B cell (primary cell): ENCODE measurements at regions not wholly inside any gene's neighbourhood (a gene's known extent, or its start where the extent isn't known, plus 50 kb on each side); places are given as distances from the start of the nearest gene placed in this dataset.

ENCODE experiments used
- ATAC-seq: fragments of 200-7000 bp; cut with Tn5 transposase; one replicate; pipeline ENCODE4 v1.10.0; 2021; ENCODE audit warnings: low read depth, mild to moderate bottlenecking, moderate number of reproducible peaks, moderate library complexity
- CTCF ChIA-PET: fragments of 350-600 bp; sonication (Branson Sonifier 250); formaldehyde crosslinking; loops from one replicate; lab custom pipeline; 2021; ENCODE audit warnings: antibody characterized with exemption, inconsistent platforms; lab: Charles Lee
- POLR2A ChIA-PET: fragments of 350-600 bp; sonication (Branson Sonifier 250); formaldehyde crosslinking; loops from one replicate; lab custom pipeline; 2021; ENCODE audit warnings: antibody characterized with exemption; lab: Charles Lee
- DNase-seq: peaks from one replicate; pipeline ENCODE4 v3.0.0; 2013
- H2AFZ ChIP-seq: 2 replicates; pipeline ENCODE4 v1.6.1; 2012; ENCODE audit warnings: mild to moderate bottlenecking, low read depth, low read length; ENCODE audit not compliant: insufficient read depth, poor library complexity, severe bottlenecking
- H3K27ac ChIP-seq, 2 donors: 1 replicate in 1 of 2; 2 replicates in 1 of 2; pipeline ENCODE4 v1.5.1; 2012 to 2013; ENCODE audit warnings: low read length in 2 of 2, mild to moderate bottlenecking in 2 of 2, moderate library complexity in 1 of 2
- H3K27me3 ChIP-seq, 4 experiments: fragments of 200-600 bp in 1 of 4; sonication (generic) in 1 of 4; replicated peaks in 1 of 4; 1 replicate in 2 of 4; 2 replicates in 2 of 4; pipeline versions ENCODE4 v1.6.1 to v1.7.0; 2013 to 2016; ENCODE audit warnings: low read length in 3 of 4, mild to moderate bottlenecking in 2 of 4, mixed read lengths in 1 of 4, moderate library complexity in 1 of 4; ENCODE audit not compliant: insufficient read depth in 4 of 4, control insufficient read depth in 3 of 4; ENCODE audit errors: control extremely low read depth in 1 of 4
- H3K36me3 ChIP-seq, 2 experiments: replicated peaks in 1 of 2; 1 replicate in 1 of 2; 2 replicates in 1 of 2; pipeline versions ENCODE4 v1.6.1 to v1.7.1; 2013; ENCODE audit warnings: low read length in 1 of 2; ENCODE audit not compliant: insufficient read depth in 2 of 2, control insufficient read depth in 1 of 2; ENCODE audit errors: control extremely low read depth in 1 of 2, extremely low read depth in 1 of 2
- H3K4me1 ChIP-seq, 2 donors: fragments of 200-600 bp in 1 of 2; sonication (generic) in 1 of 2; 1 replicate in 1 of 2; 2 replicates in 1 of 2; pipeline versions ENCODE4 v1.5.1 to v1.6.1; 2013 to 2017; ENCODE audit warnings: low read length in 2 of 2; ENCODE audit not compliant: control insufficient read depth in 2 of 2, insufficient read depth in 2 of 2
- H3K4me2 ChIP-seq: replicated peaks from 2 replicates; pipeline ENCODE3; 2012; ENCODE audit warnings: mild to moderate bottlenecking, low read depth, low read length; ENCODE audit not compliant: poor library complexity, severe bottlenecking
- H3K4me3 ChIP-seq, 5 experiments: fragments of 200-600 bp in 1 of 5; sonication (generic) in 1 of 5; 1 replicate in 3 of 5; 2 replicates in 2 of 5; pipeline versions ENCODE4 v1.5.1 to v1.7.0; 2011 to 2016; ENCODE audit warnings: low read length in 4 of 5, mild to moderate bottlenecking in 4 of 5, low read depth in 2 of 5, control low read depth in 1 of 5, moderate library complexity in 1 of 5; ENCODE audit not compliant: insufficient read depth in 1 of 5; ENCODE audit errors: control extremely low read depth in 1 of 5, extremely low read depth in 1 of 5
- H3K79me2 ChIP-seq: fragments of 200-600 bp; sonication (generic); one replicate; pipeline ENCODE4 v1.6.0; 2016; ENCODE audit warnings: low read length; ENCODE audit not compliant: control insufficient read depth, insufficient read depth
- H3K9ac ChIP-seq: fragments of 200-600 bp; sonication (generic); 2 replicates; pipeline ENCODE4 v1.6.1; 2017; ENCODE audit warnings: mild to moderate bottlenecking, low read length, moderate library complexity
- H3K9me3 ChIP-seq, 3 donors: one replicate each; pipeline versions ENCODE4 v1.6.1 to v1.7.1; 2013; ENCODE audit warnings: low read length in 2 of 3; ENCODE audit not compliant: control insufficient read depth in 2 of 3, insufficient read depth in 1 of 3; ENCODE audit errors: control extremely low read depth in 1 of 3
- H4K20me1 ChIP-seq: 2 replicates; pipeline ENCODE4 v1.6.0; 2012; ENCODE audit warnings: mild to moderate bottlenecking, low read length; ENCODE audit not compliant: insufficient read depth, control insufficient read depth, poor library complexity, severe bottlenecking
- H3K27ac Mint-ChIP-seq: one replicate; pipeline ENCODE4 v1.8.0; 2021; ENCODE audit warnings: mixed read lengths
- H3K27me3 Mint-ChIP-seq: one replicate; pipeline ENCODE4 v1.8.0; 2021; ENCODE audit warnings: mixed read lengths
- H3K4me1 Mint-ChIP-seq: one replicate; pipeline ENCODE4 v1.8.0; 2021; ENCODE audit warnings: mixed read lengths
- H3K4me3 Mint-ChIP-seq: one replicate; pipeline ENCODE4 v1.8.0; 2021; ENCODE audit warnings: mixed read lengths
- H3K9me3 Mint-ChIP-seq: one replicate; pipeline ENCODE4 v1.8.0; 2022; ENCODE audit warnings: mixed read lengths; ENCODE audit not compliant: insufficient read depth
- EZH2 ChIP-seq: IDR thresholded peaks from 2 replicates; pipeline ENCODE4 v1.6.1; 2012; ENCODE audit warnings: borderline replicate concordance, low read depth, mild to moderate bottlenecking, moderate library complexity, low read length; ENCODE audit not compliant: insufficient read depth, poor library complexity, severe bottlenecking
- WGBS: methylation state at CpG from one replicate; pipeline ENCODE4 v1.1.5; 2013; ENCODE audit warnings: missing lambda C conversion rate; ENCODE audit not compliant: insufficient coverage; 5-methylcytosine and 5-hydroxymethylcytosine counted together
- intact Hi-C: fragments of 100-400 bp; cut with micrococcal nuclease; formaldehyde crosslinking; loops from one replicate; pipeline ENCODE4 v1.10.0; 2022
- TF ChIP-seq, protein P1 (sequence below): fragments of 200-600 bp; IDR thresholded peaks from one replicate; pipeline ENCODE4 v1.8.0; 2022; ENCODE audit warnings: antibody characterized with exemption, mild to moderate bottlenecking

DNA sequence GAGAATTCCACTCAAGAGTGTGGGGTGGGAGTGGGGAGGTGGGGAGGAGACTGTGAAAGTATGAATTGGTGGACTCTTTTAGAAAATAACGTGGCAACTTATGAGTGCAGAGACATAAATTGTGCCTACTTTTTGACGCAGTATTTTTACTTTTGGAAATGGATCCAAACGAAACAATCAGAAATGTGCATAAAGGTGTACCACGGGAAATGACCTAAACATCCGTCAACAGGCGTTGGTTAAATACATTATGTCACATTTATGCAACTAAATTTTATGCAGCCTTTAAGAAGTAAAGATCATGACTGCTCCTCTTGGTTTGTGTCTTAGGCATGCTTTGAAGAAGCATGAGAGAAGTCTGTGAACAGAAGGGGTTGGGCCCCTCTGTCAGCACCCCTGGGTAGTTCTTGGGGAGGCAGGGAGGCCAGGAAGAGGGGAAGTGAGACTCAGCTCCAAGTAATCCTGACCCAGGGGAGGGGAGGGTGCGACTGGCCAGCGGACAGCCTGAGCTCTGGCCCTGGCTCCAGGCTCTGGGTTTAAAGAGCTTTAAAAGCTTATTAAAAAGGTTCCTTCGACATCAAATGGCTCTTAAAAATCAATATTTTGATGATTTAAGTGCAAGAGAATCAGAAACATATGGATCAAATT is 126.4 kb upstream of the HAAO start:
- Histone ChIP-seq H4K20me1 (no peaks in the 10 kb centered on the region), H3K9me3 (no peaks in the 10 kb centered on the region), H3K27me3 (no peaks in the 10 kb centered on the region), H3K4me1 (no peaks in the 10 kb centered on the region), H3K36me3 (no peaks in the 10 kb centered on the region), H3K9ac (no peak overlapping the region), H3K4me2 (no peak overlapping the region), H3K79me2 (no peaks in the 10 kb centered on the region), H3K27ac (no peak overlapping the region), H3K4me3 (no peak overlapping the region), H2AFZ (no peak overlapping the region)
- intact Hi-C loops = no loop called here
- Mint-ChIP-seq H3K4me3 (no peak overlapping the region), H3K27ac (no peak overlapping the region), H3K9me3 (no peaks in the 10 kb centered on the region), H3K4me1 (no peaks in the 10 kb centered on the region), H3K27me3 (peaks cover 18% of the 10 kb centered on the region)
- DNase-seq (no peak), ATAC-seq (no peak)
- ChIA-PET POLR2A (no interaction called here), CTCF (no interaction called here)
- WGBS = 96% methylated on average over 4 of the region's 9 CpGs
- TF ChIP-seq EZH2 = no peak
- TF ChIP-seq, protein P1, sequence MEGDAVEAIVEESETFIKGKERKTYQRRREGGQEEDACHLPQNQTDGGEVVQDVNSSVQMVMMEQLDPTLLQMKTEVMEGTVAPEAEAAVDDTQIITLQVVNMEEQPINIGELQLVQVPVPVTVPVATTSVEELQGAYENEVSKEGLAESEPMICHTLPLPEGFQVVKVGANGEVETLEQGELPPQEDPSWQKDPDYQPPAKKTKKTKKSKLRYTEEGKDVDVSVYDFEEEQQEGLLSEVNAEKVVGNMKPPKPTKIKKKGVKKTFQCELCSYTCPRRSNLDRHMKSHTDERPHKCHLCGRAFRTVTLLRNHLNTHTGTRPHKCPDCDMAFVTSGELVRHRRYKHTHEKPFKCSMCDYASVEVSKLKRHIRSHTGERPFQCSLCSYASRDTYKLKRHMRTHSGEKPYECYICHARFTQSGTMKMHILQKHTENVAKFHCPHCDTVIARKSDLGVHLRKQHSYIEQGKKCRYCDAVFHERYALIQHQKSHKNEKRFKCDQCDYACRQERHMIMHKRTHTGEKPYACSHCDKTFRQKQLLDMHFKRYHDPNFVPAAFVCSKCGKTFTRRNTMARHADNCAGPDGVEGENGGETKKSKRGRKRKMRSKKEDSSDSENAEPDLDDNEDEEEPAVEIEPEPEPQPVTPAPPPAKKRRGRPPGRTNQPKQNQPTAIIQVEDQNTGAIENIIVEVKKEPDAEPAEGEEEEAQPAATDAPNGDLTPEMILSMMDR = no peak

DNA sequence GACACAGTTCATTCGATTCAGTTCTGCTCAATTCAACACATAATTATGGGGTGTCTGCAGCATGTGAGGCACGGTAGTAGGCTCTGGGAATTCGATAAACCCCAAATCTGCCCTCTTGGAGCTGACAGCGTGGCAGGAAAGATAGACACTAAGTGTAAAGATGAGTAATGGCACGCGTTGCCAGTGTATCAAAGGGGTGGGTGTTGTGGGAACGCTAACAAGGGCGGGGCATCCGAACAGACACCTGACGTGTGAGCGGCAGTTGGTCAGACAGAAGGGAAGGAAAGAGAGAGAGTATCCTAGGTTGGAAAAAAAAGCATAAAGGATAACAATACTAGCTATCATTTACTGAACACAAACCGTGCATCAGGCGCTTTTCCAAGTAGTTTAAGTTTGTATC is 125.7 kb upstream of the HAAO start:
- Mint-ChIP-seq H3K27ac (no peak overlapping the region), H3K4me1 (peaks cover 4% of the 10 kb centered on the region), H3K4me3 (no peak overlapping the region), H3K9me3 (no peaks in the 10 kb centered on the region), H3K27me3 (peaks cover 18% of the 10 kb centered on the region)
- no peaks in the 10 kb centered on the region for H3K36me3 ChIP-seq
- ATAC-seq = no peak
- H4K20me1 ChIP-seq = no peaks in the 10 kb centered on the region
- no peaks in the 10 kb centered on the region for H3K9me3 ChIP-seq
- no peaks in the 10 kb centered on the region for H3K27me3 ChIP-seq
- TF ChIP-seq, protein P1 = no peak
- TF ChIP-seq EZH2 = no peak
- no peaks in the 10 kb centered on the region for H3K79me2 ChIP-seq
- H3K4me2 ChIP-seq = no peak overlapping the region
- no peaks in the 10 kb centered on the region for H3K4me1 ChIP-seq
- H3K9ac ChIP-seq = no peak overlapping the region
- no CpG with 5 or more reads among the region's 13 CpGs for WGBS
- H3K4me3 ChIP-seq = no peak overlapping the region
- DNase-seq = no peak
- ChIA-PET CTCF (no interaction called here), POLR2A (no interaction called here)
- H3K27ac ChIP-seq = no peak overlapping the region
- intact Hi-C loops = no loop called here
- no peak overlapping the region for H2AFZ ChIP-seq
